LNCAP (cell line): ENCODE measurements at regions not wholly inside any gene's neighbourhood (a gene's known extent, or its start where the extent isn't known, plus 50 kb on each side); places are given as distances from the start of the nearest gene placed in this dataset.

Source experiments
- TF ChIP-seq, protein P1 (sequence below): fragments of 450-650 bp; IDR thresholded peaks from 2 replicates; pipeline ENCODE4 v1.5.1; 2017; ENCODE audit warnings: mild to moderate bottlenecking

DNA sequence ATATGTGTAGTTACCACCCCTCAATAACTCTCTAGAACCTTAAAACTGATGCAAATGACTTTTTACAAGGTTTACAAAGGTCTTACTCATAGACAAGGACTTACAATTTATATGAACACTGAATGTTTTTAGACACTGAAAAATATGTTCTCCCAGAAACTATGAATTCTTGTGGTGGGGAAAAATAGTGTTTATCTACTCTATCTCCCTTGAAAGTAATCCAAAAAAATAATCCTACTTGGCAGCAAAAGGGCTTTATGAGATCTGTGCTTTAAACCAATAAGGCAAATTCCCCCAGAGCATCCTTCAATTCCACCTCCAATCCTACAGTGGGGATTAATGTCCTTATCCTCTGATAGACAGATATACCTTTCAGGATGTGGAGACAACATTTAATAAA, 1984.1 kb upstream of the RAG2 start:
- TF ChIP-seq, protein P1, sequence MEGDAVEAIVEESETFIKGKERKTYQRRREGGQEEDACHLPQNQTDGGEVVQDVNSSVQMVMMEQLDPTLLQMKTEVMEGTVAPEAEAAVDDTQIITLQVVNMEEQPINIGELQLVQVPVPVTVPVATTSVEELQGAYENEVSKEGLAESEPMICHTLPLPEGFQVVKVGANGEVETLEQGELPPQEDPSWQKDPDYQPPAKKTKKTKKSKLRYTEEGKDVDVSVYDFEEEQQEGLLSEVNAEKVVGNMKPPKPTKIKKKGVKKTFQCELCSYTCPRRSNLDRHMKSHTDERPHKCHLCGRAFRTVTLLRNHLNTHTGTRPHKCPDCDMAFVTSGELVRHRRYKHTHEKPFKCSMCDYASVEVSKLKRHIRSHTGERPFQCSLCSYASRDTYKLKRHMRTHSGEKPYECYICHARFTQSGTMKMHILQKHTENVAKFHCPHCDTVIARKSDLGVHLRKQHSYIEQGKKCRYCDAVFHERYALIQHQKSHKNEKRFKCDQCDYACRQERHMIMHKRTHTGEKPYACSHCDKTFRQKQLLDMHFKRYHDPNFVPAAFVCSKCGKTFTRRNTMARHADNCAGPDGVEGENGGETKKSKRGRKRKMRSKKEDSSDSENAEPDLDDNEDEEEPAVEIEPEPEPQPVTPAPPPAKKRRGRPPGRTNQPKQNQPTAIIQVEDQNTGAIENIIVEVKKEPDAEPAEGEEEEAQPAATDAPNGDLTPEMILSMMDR, result no peak

DNA sequence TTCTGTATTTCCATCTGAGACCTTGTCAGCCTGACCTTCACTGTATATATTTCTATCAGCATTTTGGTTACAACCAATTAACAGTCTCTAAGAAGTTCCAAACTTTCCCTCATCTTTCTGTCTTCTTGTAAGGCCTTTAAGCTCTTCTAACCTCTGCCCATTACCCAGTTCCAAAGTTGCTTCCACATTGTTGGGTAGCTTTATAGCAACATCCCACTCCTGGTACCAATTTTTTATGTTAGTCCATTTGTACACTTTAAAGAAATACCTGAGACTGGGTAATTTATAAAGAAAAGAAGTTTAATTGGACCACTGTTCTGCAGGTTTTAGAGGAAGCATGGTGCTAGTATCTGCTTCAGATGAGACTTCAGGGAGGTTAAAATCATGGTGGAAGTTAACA, 1979.7 kb upstream of the RAG2 start:
- TF ChIP-seq, protein P1, result no peak

DNA sequence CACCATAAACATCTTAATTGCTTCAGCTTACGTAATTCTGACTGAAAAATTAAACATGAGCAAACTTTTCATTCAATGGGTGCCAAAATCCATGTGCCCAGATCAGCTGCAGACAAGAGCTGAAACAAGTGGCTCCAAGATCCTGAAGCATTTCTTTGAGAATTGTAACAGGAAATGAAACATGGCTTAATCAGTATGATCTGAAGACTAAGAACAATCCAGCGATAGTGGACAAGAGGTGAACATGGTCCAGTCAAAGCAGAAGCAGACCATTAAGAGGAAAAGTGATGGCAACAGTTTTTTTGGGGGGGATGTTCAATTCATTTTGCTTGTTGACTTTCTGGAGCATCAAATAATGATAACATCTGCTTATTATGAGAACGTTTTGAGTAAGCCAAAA, 1964.5 kb upstream of the RAG2 start:
- TF ChIP-seq, protein P1, result no peak

DNA sequence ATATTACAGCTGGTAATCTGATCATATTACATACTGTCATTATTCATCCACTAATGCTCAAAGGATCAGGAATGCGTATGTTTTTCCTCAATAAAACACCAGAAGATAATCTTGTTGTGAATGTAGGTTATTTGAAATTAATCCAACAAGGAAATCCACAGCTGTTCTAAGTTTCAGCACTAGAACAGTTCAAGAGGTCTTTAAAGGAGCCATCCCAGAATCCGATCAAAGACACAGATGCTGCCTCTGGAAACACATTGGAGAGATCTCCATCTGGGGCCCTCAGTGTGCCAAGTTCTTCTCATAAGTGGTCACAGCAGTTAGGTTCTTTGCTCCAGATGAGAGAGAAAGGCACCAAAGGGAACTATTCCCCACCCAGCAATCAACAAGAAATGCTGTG, 1955.1 kb upstream of the RAG2 start:
- TF ChIP-seq, protein P1, result no peak

DNA sequence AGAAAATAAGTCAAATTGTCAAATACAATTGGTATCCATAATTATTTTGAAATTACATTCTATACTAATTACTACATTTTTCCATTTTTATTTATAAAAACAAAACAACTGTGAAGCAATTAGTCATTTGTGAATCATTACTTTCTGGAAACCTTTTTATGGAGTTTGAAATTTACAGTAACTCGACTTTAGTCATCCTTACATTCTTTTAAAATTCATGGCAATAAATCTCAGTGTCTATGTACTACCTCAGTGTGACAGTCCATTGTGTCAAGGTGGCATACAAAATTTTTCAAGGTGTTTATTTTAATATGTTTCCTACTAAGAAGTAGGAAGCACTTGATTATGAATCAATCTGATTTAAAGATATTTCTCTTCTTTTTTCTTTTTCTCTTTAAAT, 1949.4 kb upstream of the RAG2 start:
- TF ChIP-seq, protein P1, result no peak

DNA sequence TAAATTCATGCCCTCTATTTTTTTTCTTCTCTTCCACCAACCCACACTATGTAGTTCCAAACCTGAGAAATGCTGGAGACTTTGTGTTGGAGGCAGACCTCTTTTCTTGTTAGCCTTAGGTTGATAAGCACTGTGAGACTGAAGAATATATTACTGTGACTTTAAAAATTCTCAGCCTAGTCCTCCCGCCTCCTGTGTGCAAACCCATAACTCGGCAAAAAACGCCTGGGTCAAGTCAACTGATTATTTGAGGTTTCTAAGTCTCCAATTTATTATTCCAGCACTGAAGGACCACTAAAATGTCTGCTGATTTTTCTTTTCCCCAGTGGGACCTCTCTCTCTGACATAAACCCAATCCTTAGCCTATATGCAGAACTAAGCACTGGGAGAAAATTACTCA, 1946.0 kb upstream of the RAG2 start:
- TF ChIP-seq, protein P1, result no peak

DNA sequence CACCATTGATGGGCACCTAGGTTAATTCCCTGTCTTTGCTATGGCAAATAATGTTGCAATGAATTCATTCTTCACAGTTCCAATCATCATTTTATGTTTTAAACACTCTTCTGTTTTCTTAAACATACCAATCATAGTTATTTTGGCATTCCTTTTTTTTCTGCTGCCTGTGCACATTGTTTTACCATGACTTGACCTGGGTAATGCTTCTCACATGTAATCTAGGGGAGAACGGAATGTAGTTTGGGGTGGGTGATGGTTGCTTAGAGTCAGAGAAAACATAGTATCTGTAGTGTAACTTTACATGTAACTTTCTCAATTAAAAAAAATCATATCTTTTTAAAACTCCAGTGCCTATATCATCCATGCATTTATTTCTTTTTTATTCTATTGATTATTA, 1945.3 kb upstream of the RAG2 start:
- TF ChIP-seq, protein P1, result no peak
